EL (cell line): ENCODE measurements at regions not wholly inside any gene's neighbourhood (a gene's known extent, or its start where the extent isn't known, plus 50 kb on each side); places are given as distances from the start of the nearest gene placed in this dataset.
A peak's percentile ranks its signal among the peaks of the same experiment; 100 is the strongest.
"Not testable (repeated sequence)": the region's sequence is repeated elsewhere in the genome, so short reads cannot be mapped to it uniquely, and the experiment has no call there.

Experiments used
- DNase-seq: peaks from one replicate; pipeline ENCODE4 v3.0.0-alpha.2; 2016

DNA sequence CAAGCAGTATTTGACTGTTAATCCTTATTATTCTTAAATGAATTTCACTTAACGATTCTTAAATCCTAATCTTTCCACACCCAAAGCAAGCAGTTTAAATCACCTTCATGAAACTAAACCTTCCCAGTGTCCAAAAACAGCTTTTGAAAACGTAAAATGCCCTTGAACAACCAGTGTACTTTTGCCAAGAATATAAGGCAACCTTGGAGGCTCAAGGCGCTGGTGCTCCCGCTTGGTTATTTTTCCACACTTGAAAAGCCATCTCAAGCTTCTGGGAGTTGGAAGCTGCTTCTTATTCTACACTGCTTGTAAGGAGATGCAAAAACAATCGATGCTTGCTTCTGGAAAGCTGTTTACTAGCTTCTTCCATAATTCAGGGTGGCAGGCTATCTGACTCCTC lies 625.7 kb downstream of the HTR1B start:
- DNase-seq, result no peak

DNA sequence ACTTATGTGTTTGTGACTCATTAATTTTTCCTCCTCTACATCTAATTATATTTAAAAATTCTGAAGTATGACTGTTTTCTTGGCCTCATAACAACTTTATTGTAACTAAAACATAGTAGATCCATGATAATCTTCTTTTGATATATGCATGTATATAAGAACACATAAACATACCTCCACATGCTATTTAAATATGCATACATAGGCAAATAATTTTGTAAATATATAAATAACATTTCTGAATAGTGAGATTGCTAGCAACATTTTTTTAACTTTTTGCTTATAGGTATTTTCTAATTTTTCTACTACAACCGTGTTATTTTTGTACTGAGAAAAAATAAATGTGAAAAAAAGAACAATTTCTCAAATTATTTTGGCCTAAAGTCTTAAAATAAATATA lies 627.6 kb downstream of the HTR1B start:
- DNase-seq, result no peak

DNA sequence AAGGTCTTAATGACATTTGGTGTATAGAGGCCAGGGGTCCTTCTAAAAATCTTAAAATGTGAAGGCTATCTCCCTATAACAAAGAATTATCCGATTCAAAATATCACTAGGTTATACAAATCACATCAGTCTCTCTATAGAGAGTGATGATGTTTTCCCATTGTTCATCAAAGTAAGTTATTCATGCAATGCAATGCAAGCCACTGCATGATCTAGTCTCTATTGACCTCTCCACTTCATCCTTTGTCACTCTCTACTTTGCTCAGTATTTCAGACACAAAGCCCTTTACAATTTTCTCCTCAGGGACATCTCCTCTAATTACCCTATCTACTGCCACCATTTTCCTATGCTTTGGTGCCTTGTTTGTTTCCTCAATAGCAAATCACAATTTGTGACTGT lies 628.0 kb downstream of the HTR1B start:
- no peak for DNase-seq

DNA sequence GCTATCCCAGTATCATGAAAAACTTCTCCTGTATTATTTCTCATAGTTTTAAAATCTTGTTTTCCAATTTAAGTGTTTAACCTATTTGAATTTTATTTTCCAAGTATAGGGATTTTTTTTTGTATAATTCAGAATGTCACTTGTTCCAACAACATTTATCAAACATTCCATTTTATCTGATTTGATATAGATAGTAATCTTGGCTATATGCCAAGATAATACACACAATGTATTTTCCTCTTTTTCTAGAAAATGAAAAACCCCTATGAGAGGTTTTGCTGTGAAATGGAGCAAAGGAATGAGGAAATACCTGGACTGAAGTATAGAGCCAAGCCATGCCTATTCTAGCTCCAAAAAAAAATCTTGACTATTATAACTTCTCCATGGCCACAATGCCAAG lies 628.9 kb downstream of the HTR1B start:
- no peak for DNase-seq

DNA sequence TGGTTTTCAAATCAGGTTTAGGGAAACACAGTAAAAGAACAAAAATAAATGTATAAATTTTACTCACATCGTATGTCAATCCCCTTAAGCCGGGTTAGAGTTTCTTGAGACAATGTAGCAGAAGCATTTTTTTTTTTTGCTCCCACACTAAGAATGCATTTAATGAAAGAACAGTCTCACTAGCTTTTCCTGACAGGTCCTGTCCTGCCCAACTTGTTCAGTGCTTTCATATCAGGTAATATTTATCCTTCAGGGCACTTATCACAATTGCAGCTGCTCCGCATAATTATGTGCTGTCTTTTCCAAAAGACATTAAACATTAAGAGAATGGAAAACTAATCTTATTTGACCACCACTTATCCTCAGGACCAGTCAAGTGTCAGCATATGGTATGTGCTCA lies 632.0 kb downstream of the HTR1B start:
- no peak for DNase-seq

DNA sequence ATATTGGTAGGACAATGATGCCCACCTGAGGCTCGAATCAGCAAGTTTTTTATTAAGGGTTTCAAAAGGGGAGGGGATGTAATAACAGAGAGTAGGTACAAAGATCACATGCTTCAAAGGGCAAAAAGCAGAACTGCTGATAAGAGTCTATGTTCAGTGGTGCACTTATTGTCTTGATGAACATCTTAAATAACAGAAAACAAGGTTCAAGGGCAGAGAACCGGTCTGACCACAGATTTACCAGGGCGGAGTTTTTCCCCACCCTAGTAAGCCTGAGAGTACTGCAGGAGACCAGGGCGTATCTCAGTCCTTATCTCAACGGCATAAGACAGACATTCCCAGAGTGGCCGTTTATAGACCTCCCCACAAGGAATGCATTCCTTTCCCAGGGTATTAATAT lies 639.7 kb downstream of the HTR1B start:
- not testable (repeated sequence) for DNase-seq

DNA sequence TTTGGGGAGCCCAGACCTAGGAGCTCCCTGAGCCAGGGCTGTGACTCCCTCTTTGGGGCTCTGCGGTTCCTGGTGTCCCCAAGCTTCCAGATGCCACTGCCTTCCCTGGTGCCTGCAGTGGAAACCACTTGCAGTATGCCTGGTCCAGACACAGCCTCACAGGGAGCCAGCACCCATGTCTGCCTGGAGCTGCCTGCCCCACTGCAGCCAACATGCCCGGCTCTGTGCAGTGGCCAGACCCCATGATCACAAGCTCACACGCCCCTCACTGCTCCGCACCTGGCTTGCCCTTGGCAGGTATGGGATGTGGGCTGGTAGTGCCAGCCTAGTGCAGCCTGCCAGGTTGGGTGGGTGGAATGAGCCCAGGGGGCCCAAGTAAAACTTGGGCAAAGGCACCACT lies 644.8 kb downstream of the HTR1B start:
- DNase-seq, result no peak

DNA sequence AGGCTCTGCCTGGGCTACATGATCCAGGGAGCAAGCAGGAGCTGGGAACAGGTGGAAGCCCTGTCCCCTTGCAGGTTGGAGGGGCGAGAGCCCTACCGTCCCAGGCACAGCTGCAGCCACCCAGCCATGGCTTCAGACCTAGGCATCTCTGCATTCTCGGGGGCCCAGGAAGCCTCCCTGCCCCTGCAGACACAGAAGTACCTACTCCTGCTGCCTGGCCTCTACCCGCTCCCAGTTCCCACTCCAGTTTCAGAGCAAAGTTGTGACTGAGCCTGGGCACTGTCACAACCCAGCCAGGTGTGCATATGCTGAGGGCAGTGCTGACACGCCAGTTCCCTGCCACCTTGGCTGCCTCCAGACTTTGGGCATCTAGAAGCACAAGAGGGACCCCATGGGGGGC lies 645.9 kb downstream of the HTR1B start:
- DNase-seq, result no peak

DNA sequence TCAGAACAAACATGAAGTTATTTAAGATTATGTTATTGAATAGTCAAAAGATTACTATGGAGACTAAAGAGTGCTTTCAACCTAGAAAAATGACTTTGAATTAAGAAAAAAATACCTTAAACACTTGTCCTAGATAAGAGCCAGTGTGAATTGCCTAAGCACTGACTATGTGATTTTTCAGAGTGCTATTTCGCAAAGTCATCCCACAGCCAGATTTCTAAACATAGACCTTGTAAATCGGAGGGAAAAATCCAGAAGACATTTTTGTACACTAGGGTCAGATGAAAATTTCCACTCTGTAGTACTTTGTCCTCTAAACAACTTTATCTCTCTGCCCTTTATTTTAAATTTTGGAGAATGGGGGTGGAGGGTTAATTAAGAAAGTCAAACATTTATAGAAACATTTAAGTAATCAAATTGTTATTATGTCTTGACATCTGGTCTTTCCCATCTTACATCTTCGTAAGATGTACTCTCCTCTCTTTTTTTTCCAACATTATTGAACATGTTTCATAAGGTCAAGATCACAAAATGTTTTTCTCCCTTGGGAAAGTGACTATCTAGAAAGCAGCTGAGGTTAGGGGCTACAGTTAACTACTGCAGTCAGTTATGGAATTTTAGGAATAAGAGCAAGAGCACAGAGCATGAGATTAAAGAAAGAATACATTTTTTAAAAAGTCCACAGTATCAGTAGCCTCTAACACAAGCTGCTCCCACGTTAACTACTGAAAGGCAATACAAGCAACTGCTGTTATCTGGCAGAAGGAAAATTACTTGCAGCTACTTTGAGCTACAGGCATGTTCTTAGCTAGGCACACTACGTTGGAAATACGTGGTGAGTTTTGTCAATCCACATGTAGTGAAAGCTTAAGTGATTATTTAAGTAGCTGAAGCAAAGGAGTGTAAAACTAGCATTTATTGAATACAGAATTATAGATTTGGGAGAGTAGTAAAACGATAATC lies 648.5 kb downstream of the HTR1B start:
- DNase-seq, result peak; percentile 4

DNA sequence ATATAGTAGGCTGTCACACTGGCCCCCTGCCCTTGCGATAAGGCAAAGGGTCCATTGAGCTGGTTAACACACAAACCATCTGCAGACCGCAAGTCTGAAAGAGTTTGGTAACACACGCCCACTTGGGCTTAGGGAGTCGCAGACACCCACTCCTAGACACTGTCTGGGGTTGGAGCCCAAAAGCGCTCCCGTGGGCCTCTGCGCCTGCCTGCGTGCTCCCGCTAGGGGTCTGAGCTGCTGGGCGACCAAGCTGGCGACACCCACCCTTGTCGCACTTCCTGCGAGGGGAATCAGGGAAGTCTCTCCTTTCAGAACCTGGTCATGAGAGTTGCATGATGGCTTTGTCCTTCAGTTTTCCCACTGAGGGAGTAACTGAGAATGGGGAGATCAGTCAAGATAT lies 653.0 kb downstream of the HTR1B start:
- DNase-seq, result no peak

DNA sequence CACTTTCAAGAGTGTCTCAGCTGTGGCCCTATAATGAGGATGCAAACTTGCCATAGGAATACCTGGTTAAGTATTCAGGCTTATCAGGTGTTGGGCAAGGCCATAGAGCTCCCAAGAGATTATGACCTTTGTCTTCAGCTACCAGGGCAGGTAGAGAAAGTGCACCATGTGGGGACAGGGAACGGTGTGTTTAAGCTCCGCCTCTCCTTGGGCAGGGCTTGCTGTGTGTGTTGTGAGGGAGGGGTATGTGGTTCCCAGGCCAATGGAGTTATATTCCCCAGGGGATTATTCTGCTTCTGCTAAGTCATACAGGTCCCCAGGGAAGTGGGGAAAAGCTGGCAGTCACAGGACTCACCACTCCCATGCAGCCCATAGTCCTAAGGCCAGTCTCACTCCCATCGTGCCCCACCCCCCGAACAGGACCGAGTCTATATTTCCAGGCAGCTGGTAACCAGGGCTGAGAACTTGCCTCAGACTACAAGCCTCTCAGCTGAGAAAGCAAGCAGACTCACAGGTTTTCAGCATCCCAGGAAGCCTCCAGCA lies 660.2 kb downstream of the HTR1B start:
- DNase-seq, result no peak

DNA sequence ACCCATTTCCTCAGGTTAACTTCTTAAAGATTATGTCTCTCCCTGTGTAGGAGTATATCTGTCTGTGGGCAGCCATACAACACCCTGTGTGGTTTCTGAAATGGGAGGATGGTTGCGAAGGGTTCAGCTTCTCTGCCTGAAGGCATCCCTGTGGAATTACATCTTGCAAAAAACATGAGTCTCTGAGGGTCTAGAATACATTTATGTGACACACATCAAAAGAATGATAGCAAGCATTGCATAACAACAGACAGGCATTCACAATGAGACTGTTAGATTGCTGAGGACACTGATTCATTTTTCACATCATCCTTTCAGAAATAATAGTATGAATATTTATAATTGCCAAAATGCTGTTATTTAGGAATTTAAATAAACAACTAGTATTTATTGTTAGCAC lies 670.9 kb downstream of the HTR1B start:
- DNase-seq, result peak; percentile 87

DNA sequence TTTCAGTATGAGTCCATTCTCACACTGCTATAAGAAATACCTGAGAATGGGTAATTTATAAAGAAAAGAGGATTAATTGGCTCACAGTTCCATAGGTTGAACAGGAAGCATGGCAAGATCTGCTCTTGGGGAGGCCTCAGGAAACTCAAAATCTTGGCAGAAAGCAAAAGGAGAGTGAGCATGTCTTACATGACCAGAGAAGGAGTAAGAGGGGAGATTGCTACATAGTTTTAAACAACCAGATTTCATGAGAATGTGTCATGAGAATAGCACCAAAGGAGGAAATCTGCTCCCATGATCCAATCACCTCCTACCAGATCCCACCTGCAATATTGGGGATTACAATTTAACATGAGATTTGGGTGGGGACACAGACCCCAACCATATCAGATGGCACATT lies 672.4 kb downstream of the HTR1B start:
- DNase-seq, result peak; percentile 8

DNA sequence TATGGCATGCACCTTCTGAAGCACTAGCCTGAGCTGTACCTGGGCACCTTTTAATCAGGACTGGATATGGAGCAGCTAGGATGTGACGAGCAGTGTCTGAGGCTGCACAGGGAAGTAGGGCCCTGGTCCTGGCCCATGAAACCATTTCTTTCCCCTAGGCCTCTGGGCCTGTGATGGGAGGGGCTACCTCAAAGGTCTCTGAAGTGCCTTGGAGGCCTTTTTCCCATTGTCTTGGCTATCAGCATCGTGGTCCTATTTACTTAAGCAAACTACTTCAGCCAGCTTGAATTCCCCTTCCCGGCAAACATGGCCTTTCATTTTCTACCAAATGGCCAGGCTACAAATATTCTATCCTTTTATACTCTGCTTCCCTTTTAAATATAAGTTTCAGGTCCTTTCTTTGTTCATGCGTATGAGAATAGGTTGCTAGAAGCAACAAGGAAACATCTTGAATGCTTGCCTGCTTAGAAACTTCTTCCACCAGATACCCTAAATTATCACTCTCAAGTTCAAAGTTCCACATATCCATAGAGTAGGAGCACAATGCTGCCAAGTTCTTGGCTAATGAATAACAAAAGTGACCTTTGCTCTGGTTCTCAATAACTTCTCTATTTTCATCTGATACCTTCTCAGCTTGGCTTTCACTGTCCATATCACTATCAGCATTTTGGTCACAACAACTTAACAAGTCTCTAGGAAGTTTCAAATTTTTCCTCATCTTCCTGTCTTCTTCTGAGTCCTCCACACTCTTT lies 673.1 kb downstream of the HTR1B start:
- DNase-seq, result no peak

DNA sequence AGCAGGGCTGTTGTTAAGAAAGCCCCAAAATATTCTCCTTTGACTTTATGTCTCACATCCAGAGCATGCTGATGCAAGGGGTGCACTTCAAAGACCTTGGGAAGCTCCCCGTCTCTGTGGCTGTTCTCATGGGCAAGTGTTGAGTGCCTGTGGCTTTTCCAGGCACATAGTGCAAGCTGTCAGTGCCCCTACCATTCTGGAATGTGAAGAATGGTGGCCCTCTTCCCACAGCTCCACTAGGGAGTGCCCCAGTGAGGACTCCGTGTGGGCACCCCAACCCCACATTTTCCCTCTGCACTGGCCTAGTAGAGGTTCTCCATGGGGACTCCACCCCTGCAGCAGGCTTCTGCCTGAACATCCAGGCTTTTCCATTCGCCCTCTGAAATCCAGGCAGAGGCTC lies 673.7 kb downstream of the HTR1B start:
- DNase-seq, result peak; percentile 12

DNA sequence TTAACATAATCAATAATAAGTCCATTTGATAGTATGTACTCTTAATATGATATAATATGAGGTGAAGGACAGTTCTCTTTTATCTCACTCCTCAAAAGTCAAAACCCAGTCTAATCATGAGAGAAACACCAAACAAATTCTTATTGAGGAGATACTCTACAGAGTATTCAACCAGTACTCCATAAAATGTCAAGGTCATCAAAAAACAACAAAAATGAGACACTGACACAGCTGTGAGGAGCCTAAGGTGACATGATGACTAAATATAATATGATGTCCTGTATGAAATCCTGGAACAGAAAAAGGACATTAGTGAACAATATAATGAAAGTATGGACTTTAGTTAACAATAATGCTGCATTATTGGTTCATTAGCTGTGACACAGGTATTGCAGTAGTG lies 675.1 kb downstream of the HTR1B start:
- no peak for DNase-seq

DNA sequence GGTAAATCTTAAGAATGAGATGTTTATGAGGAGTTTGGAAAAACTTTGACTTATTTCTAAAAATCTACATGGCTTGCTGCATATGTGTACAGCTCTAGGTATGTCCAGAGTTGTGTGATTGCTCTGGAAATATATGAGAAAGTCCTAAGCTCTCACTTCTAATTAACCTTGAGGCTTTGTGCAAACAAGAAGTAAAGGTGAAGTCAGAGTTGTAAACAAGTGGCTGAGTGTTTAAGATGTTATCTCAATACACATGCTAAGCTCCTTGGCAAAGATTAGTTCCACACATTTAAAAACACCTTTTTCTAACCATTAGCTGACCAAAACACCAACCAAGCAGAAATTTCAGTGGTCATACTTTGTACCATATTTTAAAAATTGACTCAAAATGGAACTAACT lies 684.2 kb downstream of the HTR1B start:
- no peak for DNase-seq

DNA sequence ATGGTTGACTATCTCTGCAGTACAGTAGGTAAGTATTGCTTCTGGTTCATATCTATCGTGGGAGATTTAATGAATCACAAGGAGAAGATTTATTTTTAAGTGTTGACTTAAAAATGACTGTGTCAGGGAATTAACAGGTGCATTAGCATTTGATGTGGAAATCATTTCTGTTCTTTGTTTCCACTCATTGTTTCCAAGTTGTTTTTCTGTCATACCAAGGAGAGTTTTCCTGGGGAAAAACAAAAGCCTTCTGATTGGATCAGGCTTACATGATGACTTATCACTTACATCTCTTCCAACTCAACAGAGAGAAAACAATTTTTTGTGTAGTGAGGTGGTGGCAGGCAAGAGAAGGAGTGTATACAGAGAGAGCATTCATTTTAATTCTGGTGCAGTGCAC lies 686.4 kb downstream of the HTR1B start:
- no peak for DNase-seq

DNA sequence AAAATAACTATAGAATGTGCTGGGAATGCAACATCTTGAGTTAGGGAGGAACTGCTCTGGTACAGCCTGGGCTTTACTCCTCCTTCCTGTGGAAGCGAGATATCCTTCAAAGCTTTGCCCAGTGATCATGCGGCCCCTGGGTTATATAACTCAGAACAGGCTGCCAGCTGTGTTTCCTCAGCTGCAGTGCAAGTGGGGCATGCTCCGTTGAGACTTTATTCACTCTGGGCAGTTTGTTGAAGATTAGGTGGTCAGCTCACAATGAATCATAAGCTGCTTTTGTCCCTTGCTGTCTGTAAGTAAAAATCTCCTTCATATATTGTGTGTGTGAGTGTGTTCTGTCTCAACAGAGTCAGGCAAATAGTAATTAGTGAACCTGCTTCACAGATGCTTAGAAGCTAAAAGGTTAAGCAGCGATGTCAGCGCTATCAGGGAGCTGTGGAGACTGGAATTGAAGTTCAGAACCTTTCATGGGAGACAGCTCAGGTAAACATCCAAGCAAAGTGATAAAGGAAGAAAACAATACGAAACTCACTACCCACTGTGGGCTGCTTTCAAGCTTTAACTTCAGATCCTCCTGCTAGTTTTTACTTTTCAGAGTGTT lies 688.4 kb downstream of the HTR1B start:
- DNase-seq, result peak; percentile 9

DNA sequence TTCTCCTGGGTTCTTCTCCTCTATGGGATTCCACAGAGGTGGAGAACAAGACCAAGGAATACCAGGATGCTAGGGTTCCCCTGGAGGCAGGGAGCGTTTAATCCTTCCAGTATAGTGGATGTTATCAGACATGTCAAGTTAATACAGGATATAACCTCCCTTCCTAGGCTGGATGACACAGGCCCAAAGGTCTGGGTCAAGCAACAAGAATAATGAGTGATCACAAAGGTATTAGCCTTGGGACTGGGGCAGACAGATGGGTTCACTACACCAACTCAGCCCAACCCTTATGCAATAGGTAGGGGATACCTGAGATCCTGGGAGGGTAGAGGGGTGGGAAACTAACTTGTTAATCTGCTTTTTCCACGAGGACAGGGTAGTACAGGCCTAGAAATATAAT lies 690.3 kb downstream of the HTR1B start:
- no peak for DNase-seq

DNA sequence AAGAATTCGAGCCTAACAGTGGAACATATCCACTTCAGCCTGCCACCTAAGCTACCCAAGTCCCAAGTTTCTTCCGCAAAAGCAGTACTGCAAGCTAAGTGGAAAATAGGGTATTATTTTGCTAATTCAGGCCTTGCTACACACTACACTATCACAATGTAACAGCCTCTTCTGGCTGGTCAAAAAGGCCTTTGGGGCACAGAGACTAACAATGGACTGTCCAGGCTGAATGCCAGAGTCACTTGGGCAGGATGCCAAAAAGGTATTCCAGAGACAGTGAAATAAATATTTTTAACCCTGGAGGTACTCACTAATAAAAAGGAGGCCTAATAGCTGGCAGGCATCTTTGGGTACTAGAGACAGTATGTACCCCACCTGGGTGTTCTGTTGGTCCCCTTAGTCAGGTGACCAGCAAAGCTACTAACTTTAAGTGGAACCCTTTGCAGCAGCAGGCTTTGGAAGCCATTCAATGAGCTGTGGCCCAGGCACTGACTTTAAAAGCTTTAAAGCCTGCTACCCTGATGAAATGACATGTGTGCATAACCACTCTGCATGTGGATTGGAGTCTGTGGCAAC lies 692.1 kb downstream of the HTR1B start:
- DNase-seq, result no peak

DNA sequence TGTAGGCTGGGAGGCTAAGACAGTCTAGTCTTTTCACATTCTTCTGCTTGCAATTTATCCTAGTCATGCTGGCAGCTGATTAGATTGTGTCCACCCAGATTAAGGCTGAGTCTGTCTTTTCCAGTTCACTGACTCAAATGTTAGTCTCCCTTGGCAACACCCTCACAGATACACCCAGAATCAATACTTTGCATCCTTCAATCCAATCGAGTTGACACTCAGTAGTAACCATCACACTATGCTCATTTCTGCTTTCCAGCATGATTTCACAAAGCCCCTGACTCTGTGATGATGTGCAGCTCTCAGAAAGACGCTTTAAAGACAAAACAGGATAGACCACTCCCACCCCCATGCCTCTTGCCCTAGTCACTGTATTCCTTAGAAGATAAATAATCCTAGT lies 693.0 kb downstream of the HTR1B start:
- DNase-seq, result no peak

DNA sequence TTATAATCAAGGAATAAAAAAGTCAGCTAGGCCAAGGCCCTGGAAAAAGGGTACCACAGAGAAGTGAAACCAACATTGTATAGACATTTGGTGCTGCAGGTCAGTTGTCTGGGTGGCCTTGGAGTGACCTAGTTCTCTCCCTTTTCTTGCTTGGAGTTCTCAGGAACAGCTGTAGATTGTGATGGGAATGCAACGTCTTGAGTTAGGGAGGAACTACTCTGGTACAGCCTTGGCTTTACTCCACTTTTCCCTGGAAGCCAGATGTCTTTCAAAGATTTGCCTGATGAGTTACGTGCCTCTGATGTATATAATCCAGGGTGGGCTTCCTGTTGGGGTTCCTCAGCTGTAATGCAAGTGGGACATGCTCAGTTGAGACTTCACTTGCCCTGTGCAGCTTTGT lies 694.7 kb downstream of the HTR1B start:
- no peak for DNase-seq
